22Rv1 (cell line): ENCODE measurements at regions not wholly inside any gene's neighbourhood (a gene's known extent, or its start where the extent isn't known, plus 50 kb on each side); places are given as distances from the start of the nearest gene placed in this dataset.

Experiments
- H3K27ac ChIP-seq: fragments of 450-650 bp; 2 replicates; pipeline ENCODE4 v1.5.1; 2017
- CTCF ChIP-seq: fragments of 450-650 bp; IDR thresholded peaks from 2 replicates; pipeline ENCODE4 v1.5.1; 2017; ENCODE audit warnings: mild to moderate bottlenecking
- ZFX ChIP-seq: fragments of 450-650 bp; IDR thresholded peaks from 2 replicates; pipeline ENCODE4 v1.6.1; 2017; ENCODE audit warnings: antibody characterized with exemption, borderline replicate concordance

DNA sequence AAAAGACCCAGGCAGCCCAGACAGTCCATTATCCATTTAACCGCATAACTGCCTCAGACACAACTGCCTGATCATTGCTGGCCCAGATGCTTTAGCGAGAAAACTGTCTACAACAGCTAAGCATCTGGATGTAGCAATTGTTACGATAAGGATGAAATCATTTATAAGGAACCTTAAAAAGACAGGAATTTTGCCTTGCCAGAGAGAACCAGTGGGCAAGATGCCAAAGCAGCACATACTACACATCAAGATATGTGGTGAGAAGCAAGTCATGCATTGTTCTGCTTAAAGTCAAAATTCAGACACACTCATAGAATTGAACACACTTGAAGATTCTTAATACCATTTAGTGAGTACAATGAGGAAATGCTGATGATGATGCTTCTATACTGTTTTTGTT is 1525.3 kb downstream of the CDH8 start:
- TF ChIP-seq CTCF (no peak), ZFX (no peak)
- H3K27ac ChIP-seq, result no peak overlapping the region

DNA sequence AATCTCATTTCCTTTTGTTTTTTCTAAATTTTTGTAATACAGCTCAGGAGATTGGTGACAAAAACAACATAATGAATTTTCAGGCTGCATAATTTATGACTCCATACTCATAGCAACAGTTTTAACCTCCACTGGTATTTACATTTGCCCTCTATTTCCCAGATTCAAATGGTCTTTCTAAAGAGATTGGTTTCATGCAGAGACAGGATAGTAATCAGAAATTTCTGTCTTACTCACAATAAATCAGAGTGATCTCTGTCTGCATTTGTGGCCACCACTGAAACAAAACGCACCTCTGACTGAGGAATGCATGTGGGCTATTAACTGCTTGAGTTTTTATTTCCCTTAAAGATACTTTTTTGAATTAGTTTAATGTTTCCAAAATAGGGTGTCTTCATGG is 1526.0 kb downstream of the CDH8 start:
- no peak overlapping the region for H3K27ac ChIP-seq
- TF ChIP-seq CTCF, result no peak
- no peak for TF ChIP-seq ZFX

DNA sequence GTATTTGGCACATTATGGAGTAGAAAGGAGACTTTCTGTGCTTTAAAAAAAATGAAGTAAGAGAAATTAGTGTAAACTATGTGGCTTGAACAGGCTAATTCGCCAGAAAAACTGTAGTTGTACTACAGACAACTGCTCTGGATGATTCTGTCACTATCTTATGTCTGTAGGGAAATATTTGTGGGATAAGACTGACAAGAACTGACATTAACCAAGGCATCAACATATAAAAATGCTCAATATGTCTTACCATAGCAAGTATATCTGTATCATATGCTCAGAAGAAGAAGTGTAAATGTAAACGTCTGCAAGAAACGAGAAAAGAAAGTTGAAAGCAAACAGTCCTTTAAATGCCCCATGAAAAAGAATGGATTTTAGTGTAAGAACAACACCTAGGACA is 1545.0 kb downstream of the CDH8 start:
- no peak overlapping the region for H3K27ac ChIP-seq
- TF ChIP-seq CTCF, result no peak
- no peak for TF ChIP-seq ZFX

DNA sequence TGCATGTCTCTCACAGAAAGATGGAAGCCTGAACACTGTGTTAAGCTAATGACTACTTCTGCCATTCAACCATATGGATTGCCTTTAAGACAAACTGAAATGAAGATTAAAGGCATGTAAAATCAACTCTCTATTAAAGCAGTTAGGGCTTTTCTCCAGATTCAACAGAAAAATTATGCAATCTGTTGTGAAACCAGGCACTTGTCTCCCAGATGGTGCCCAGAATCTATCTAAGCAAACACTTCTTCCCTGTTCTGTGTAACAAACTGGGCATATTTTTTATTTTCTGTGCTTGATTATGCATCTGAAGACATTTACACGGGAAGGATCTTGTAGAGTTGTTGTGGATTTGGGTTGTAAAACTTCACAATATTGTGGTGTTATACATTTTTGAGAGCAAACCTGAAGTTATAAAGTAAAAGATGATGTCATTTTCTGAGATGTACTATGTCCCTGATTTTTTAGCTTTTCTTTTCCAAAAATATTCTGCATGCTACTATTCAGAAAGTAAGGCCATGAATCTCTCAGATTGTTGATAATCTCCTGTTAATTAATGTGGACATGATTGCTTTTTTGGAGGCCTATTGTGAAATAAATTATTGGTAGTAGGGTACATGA is 1550.3 kb downstream of the CDH8 start:
- TF ChIP-seq CTCF (no peak), ZFX (no peak)
- no peak overlapping the region for H3K27ac ChIP-seq

DNA sequence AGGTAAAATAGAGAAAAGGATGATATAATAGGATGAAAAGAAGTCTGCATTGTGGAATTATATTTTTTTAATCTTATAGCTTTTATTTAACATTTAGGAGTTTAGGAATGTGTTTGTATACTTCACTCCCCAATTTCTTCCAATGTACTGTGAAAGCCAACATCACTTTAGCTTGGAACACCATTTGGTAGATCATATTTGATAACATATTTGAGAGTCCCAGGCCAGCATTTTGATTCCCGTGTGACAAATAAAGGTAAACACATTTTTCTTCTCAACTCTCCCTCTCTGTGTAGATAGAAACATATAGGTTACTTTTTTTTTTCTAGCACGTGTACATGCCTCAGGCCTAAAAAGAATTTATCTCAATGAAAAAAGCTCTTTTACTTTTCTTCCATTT is 1551.3 kb downstream of the CDH8 start:
- no peak for TF ChIP-seq ZFX

GRCh38 chr16:60481591-60481990 is 1554.6 kb downstream of the CDH8 start:
- TF ChIP-seq CTCF (no peak), ZFX (no peak)
- no peak overlapping the region for H3K27ac ChIP-seq

More for the DNA sequence above, 1551.3 kb downstream of the CDH8 start:
- no peak overlapping the region for H3K27ac ChIP-seq

GRCh38 chr16:60478810-60479209 is 1557.4 kb downstream of the CDH8 start:
- TF ChIP-seq CTCF (no peak), ZFX (no peak)
- no peak overlapping the region for H3K27ac ChIP-seq

GRCh38 chr16:60463986-60464385 is 1572.3 kb downstream of the CDH8 start:
- TF ChIP-seq CTCF, result no peak
- TF ChIP-seq ZFX, result no peak
- H3K27ac ChIP-seq, result no peak overlapping the region
